Caco-2 (cell line): ENCODE measurements at regions not wholly inside any gene's neighbourhood (a gene's known extent, or its start where the extent isn't known, plus 50 kb on each side); places are given as distances from the start of the nearest gene placed in this dataset.

Source experiments
- BruUV-seq: library from RNA; stranded (reverse); fragments of 400-500 nt; replicated peaks from 2 replicates; lab custom pipeline; 2021; lab: Mats Ljungman, UMichigan
- CTCF ChIA-PET: fragments of 300-600 bp; sonication (Branson Sonifier 250); formaldehyde crosslinking; loops from one replicate; lab custom pipeline; 2022; ENCODE audit warnings: antibody characterized with exemption; lab: Charles Lee
- POLR2A ChIA-PET: fragments of 300-600 bp; sonication (Branson Sonifier 250); formaldehyde crosslinking; loops from one replicate; lab custom pipeline; 2022; ENCODE audit warnings: antibody characterized with exemption; lab: Charles Lee
- DNase-seq, 2 experiments: peaks; one replicate each; pipeline versions ENCODE4 v3.0.0 to v3.0.0-alpha.2; 2020 to 2022
- H3K27me3 ChIP-seq: replicated peaks from 2 replicates; pipeline ENCODE4 v1.6.0; 2011; ENCODE audit warnings: low read length; ENCODE audit not compliant: control insufficient read depth, insufficient read depth
- H3K36me3 ChIP-seq: 2 replicates; pipeline ENCODE4 v1.5.1; 2011; ENCODE audit warnings: low read length; ENCODE audit not compliant: control insufficient read depth, insufficient read depth
- H3K4me1 ChIP-seq: fragments of 250-450 bp; sonication (Bioruptor Pico); 2 replicates; pipeline ENCODE4 v1.5.1; 2020; ENCODE audit warnings: mild to moderate bottlenecking
- H3K4me3 ChIP-seq: 2 replicates; pipeline ENCODE4 v1.5.1; 2011; ENCODE audit warnings: low read depth, mild to moderate bottlenecking, control low read depth, low read length
- H3K9me3 ChIP-seq: fragments of 250-450 bp; sonication (Bioruptor Pico); 2 replicates; pipeline ENCODE4 v1.5.1; 2020; ENCODE audit warnings: mild to moderate bottlenecking, moderate library complexity
- H3K27ac Mint-ChIP-seq: one replicate; pipeline ENCODE4 v1.8.0; 2022; ENCODE audit warnings: mixed read lengths; ENCODE audit not compliant: unreplicated experiment
- H3K27me3 Mint-ChIP-seq: one replicate; pipeline ENCODE4 v1.8.0; 2022; ENCODE audit warnings: mixed read lengths; ENCODE audit not compliant: insufficient read depth, unreplicated experiment
- H3K36me3 Mint-ChIP-seq: one replicate; pipeline ENCODE4 v1.8.0; 2022; ENCODE audit warnings: mild to moderate bottlenecking, mixed read lengths; ENCODE audit not compliant: insufficient read depth, unreplicated experiment
- H3K4me1 Mint-ChIP-seq: one replicate; pipeline ENCODE4 v1.8.0; 2022; ENCODE audit warnings: low read depth, mixed read lengths; ENCODE audit not compliant: unreplicated experiment
- H3K4me3 Mint-ChIP-seq: one replicate; pipeline ENCODE4 v1.8.0; 2022; ENCODE audit warnings: mild to moderate bottlenecking, moderate library complexity, mixed read lengths; ENCODE audit not compliant: unreplicated experiment
- H3K9me3 Mint-ChIP-seq: one replicate; pipeline ENCODE4 v1.8.0; 2022; ENCODE audit warnings: mixed read lengths; ENCODE audit not compliant: unreplicated experiment
- CTCF ChIP-seq, 2 experiments: fragments of 200-600 bp in 1 of 2; IDR thresholded peaks; 1 replicate in 1 of 2; 2 replicates in 1 of 2; pipeline versions ENCODE4 v1.5.1 to v1.8.0; 2011 to 2022; ENCODE audit warnings: antibody characterized with exemption in 1 of 2, control low read depth in 1 of 2, inconsistent platforms in 1 of 2, low read depth in 1 of 2, low read length in 1 of 2, mild to moderate bottlenecking in 1 of 2, moderate library complexity in 1 of 2; ENCODE audit not compliant: insufficient read depth in 1 of 2, severe bottlenecking in 1 of 2, unreplicated experiment in 1 of 2
- intact Hi-C: fragments of 100-400 bp; cut with micrococcal nuclease; formaldehyde crosslinking; loops from one replicate; pipeline ENCODE4 v1.10.0; 2022; ENCODE audit not compliant: unreplicated experiment

DNA sequence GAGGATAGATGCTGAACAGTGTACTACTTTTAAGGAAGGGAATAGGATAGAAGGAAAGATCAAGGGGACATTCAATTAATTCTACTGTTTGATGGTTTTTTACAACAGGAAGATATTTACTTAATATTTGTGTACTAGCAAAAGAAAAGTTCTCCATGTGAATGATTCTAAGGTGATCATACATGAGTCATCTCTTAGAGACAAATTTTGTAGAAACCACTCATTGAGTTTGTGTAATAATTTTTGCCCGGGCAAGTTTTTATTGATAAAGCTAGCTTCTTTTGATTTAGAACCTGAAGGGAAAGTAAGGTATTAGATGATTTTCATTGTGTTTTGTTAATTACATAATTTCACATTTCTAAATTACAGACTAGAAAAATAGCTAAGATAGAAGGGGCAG, 172.8 kb upstream of the PSMD7 start:
- no TSS peak for BruUV-seq
- Mint-ChIP-seq H3K9me3 (peaks cover 18% of the 10 kb centered on the region), H3K36me3 (no peaks in the 10 kb centered on the region), H3K4me3 (no peak overlapping the region), H3K4me1 (no peaks in the 10 kb centered on the region), H3K27me3 (peaks cover 25% of the 10 kb centered on the region), H3K27ac (no peak overlapping the region)
- no peak overlapping the region for H3K4me3 ChIP-seq
- no peaks in the 10 kb centered on the region for H3K4me1 ChIP-seq
- DNase-seq = no peak
- no peaks in the 10 kb centered on the region for H3K27me3 ChIP-seq
- intact Hi-C loops = no loop called here
- ChIA-PET POLR2A (interaction anchor here (0.5 kb wide), 1 partner anchor 34 kb away, joined by 5 read pairs; no protein-coding TSS in a partner anchor), CTCF (no interaction called here)
- H3K9me3 ChIP-seq = peaks cover 12% of the 10 kb centered on the region; the same call in 1 of the 2 replicates
- TF ChIP-seq CTCF (IDR thresholded peaks at IDR 0.05; ENCODE audit: insufficient read depth in 1 of 2, low read depth in 1 of 2, low read length in 1 of 2, severe bottlenecking in 1 of 2, unreplicated experiment in 1 of 2) = no peak
- no peaks in the 10 kb centered on the region for H3K36me3 ChIP-seq

DNA sequence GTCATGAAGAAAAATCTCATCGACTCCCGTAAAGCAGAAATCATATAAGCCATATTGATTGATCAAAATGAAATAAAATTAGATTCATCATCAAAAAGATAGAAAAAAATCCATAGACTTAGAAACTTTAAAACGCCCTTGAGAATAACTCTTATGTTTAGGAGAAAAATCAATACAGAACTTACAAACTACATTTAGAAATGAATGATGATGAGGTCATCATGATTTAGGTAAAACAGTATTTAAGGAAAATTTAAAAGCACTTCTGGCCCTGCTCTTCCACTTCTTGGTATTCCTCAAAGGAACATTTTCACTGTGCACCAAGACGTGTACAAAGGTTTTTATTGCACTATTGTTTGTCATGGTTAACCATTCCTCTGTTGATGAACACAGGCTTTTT, 173.4 kb upstream of the PSMD7 start:
- ChIA-PET CTCF (no interaction called here), POLR2A (no interaction called here)
- H3K9me3 ChIP-seq = peaks cover 12% of the 10 kb centered on the region; the same call in 1 of the 2 replicates
- H3K9me3 Mint-ChIP-seq = peaks cover 18% of the 10 kb centered on the region
- H3K4me3 Mint-ChIP-seq = no peak overlapping the region
- no peaks in the 10 kb centered on the region for H3K36me3 ChIP-seq
- H3K36me3 Mint-ChIP-seq = no peaks in the 10 kb centered on the region
- no TSS peak for BruUV-seq
- H3K27me3 Mint-ChIP-seq = peaks cover 24% of the 10 kb centered on the region
- no peak overlapping the region for H3K4me3 ChIP-seq
- no peaks in the 10 kb centered on the region for H3K4me1 Mint-ChIP-seq
- no peak for TF ChIP-seq CTCF (IDR thresholded peaks at IDR 0.05; ENCODE audit: insufficient read depth in 1 of 2, low read depth in 1 of 2, low read length in 1 of 2, severe bottlenecking in 1 of 2, unreplicated experiment in 1 of 2)
- no peaks in the 10 kb centered on the region for H3K4me1 ChIP-seq
- H3K27me3 ChIP-seq = no peaks in the 10 kb centered on the region
- intact Hi-C loops = no loop called here
- H3K27ac Mint-ChIP-seq = no peak overlapping the region
- DNase-seq = no peak

DNA sequence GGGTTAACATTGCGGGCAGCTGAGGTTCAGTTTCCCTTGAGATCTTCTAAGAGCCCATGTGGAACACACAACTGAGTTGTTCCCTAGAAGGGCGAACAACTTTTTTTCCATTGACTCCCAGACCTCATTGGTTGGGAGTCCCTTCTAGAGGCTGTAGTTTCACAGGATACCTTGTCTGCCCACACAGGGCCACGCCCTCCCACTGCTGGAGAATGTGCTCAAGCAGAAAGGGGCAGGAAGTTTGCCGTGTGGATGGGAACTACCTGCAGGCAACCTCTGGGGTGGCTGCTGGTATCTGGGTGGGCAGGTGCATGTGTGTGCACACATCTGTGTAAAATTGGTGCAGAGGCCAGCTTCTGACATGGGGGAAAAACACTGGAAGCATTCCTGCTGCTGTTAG, 178.8 kb upstream of the PSMD7 start:
- no peak for TF ChIP-seq CTCF (IDR thresholded peaks at IDR 0.05; ENCODE audit: insufficient read depth in 1 of 2, low read depth in 1 of 2, low read length in 1 of 2, severe bottlenecking in 1 of 2, unreplicated experiment in 1 of 2)
- Histone ChIP-seq H3K9me3 (0 out of 2 replicates have a peak, but pooled peaks cover 3% of the 10 kb centered on the region), H3K4me3 (no peak overlapping the region), H3K4me1 (no peaks in the 10 kb centered on the region), H3K36me3 (no peaks in the 10 kb centered on the region), H3K27me3 (no peaks in the 10 kb centered on the region)
- Mint-ChIP-seq H3K9me3 (no peaks in the 10 kb centered on the region), H3K4me3 (no peak overlapping the region), H3K27me3 (peaks cover 22% of the 10 kb centered on the region), H3K27ac (no peak overlapping the region), H3K4me1 (no peaks in the 10 kb centered on the region), H3K36me3 (no peaks in the 10 kb centered on the region)
- peak in 1 of 2 experiments; percentile 39 for DNase-seq
- ChIA-PET CTCF (no interaction called here), POLR2A (no interaction called here)
- intact Hi-C loops = no loop called here
- no TSS peak for BruUV-seq
